B cell (primary cell): ENCODE measurements at regions not wholly inside any gene's neighbourhood (a gene's known extent, or its start where the extent isn't known, plus 50 kb on each side); places are given as distances from the start of the nearest gene placed in this dataset.

Source experiments
- ATAC-seq: fragments of 200-7000 bp; cut with Tn5 transposase; one replicate; pipeline ENCODE4 v1.10.0; 2021; ENCODE audit warnings: low read depth, mild to moderate bottlenecking, moderate number of reproducible peaks, moderate library complexity
- CTCF ChIA-PET: fragments of 350-600 bp; sonication (Branson Sonifier 250); formaldehyde crosslinking; loops from one replicate; lab custom pipeline; 2021; ENCODE audit warnings: antibody characterized with exemption, inconsistent platforms; lab: Charles Lee
- POLR2A ChIA-PET: fragments of 350-600 bp; sonication (Branson Sonifier 250); formaldehyde crosslinking; loops from one replicate; lab custom pipeline; 2021; ENCODE audit warnings: antibody characterized with exemption; lab: Charles Lee
- DNase-seq: peaks from one replicate; pipeline ENCODE4 v3.0.0; 2013
- H2AFZ ChIP-seq: 2 replicates; pipeline ENCODE4 v1.6.1; 2012; ENCODE audit warnings: mild to moderate bottlenecking, low read depth, low read length; ENCODE audit not compliant: insufficient read depth, poor library complexity, severe bottlenecking
- H3K27ac ChIP-seq, 2 donors: 1 replicate in 1 of 2; 2 replicates in 1 of 2; pipeline ENCODE4 v1.5.1; 2012 to 2013; ENCODE audit warnings: low read length in 2 of 2, mild to moderate bottlenecking in 2 of 2, moderate library complexity in 1 of 2
- H3K27me3 ChIP-seq, 4 experiments: fragments of 200-600 bp in 1 of 4; sonication (generic) in 1 of 4; replicated peaks in 1 of 4; 1 replicate in 2 of 4; 2 replicates in 2 of 4; pipeline versions ENCODE4 v1.6.1 to v1.7.0; 2013 to 2016; ENCODE audit warnings: low read length in 3 of 4, mild to moderate bottlenecking in 2 of 4, mixed read lengths in 1 of 4, moderate library complexity in 1 of 4; ENCODE audit not compliant: insufficient read depth in 4 of 4, control insufficient read depth in 3 of 4; ENCODE audit errors: control extremely low read depth in 1 of 4
- H3K36me3 ChIP-seq, 2 experiments: replicated peaks in 1 of 2; 1 replicate in 1 of 2; 2 replicates in 1 of 2; pipeline versions ENCODE4 v1.6.1 to v1.7.1; 2013; ENCODE audit warnings: low read length in 1 of 2; ENCODE audit not compliant: insufficient read depth in 2 of 2, control insufficient read depth in 1 of 2; ENCODE audit errors: control extremely low read depth in 1 of 2, extremely low read depth in 1 of 2
- H3K4me1 ChIP-seq, 2 donors: fragments of 200-600 bp in 1 of 2; sonication (generic) in 1 of 2; 1 replicate in 1 of 2; 2 replicates in 1 of 2; pipeline versions ENCODE4 v1.5.1 to v1.6.1; 2013 to 2017; ENCODE audit warnings: low read length in 2 of 2; ENCODE audit not compliant: control insufficient read depth in 2 of 2, insufficient read depth in 2 of 2
- H3K4me2 ChIP-seq: replicated peaks from 2 replicates; pipeline ENCODE3; 2012; ENCODE audit warnings: mild to moderate bottlenecking, low read depth, low read length; ENCODE audit not compliant: poor library complexity, severe bottlenecking
- H3K4me3 ChIP-seq, 5 experiments: fragments of 200-600 bp in 1 of 5; sonication (generic) in 1 of 5; 1 replicate in 3 of 5; 2 replicates in 2 of 5; pipeline versions ENCODE4 v1.5.1 to v1.7.0; 2011 to 2016; ENCODE audit warnings: low read length in 4 of 5, mild to moderate bottlenecking in 4 of 5, low read depth in 2 of 5, control low read depth in 1 of 5, moderate library complexity in 1 of 5; ENCODE audit not compliant: insufficient read depth in 1 of 5; ENCODE audit errors: control extremely low read depth in 1 of 5, extremely low read depth in 1 of 5
- H3K79me2 ChIP-seq: fragments of 200-600 bp; sonication (generic); one replicate; pipeline ENCODE4 v1.6.0; 2016; ENCODE audit warnings: low read length; ENCODE audit not compliant: control insufficient read depth, insufficient read depth
- H3K9ac ChIP-seq: fragments of 200-600 bp; sonication (generic); 2 replicates; pipeline ENCODE4 v1.6.1; 2017; ENCODE audit warnings: mild to moderate bottlenecking, low read length, moderate library complexity
- H3K9me3 ChIP-seq, 3 donors: one replicate each; pipeline versions ENCODE4 v1.6.1 to v1.7.1; 2013; ENCODE audit warnings: low read length in 2 of 3; ENCODE audit not compliant: control insufficient read depth in 2 of 3, insufficient read depth in 1 of 3; ENCODE audit errors: control extremely low read depth in 1 of 3
- H4K20me1 ChIP-seq: 2 replicates; pipeline ENCODE4 v1.6.0; 2012; ENCODE audit warnings: mild to moderate bottlenecking, low read length; ENCODE audit not compliant: insufficient read depth, control insufficient read depth, poor library complexity, severe bottlenecking
- H3K27ac Mint-ChIP-seq: one replicate; pipeline ENCODE4 v1.8.0; 2021; ENCODE audit warnings: mixed read lengths
- H3K27me3 Mint-ChIP-seq: one replicate; pipeline ENCODE4 v1.8.0; 2021; ENCODE audit warnings: mixed read lengths
- H3K4me1 Mint-ChIP-seq: one replicate; pipeline ENCODE4 v1.8.0; 2021; ENCODE audit warnings: mixed read lengths
- H3K4me3 Mint-ChIP-seq: one replicate; pipeline ENCODE4 v1.8.0; 2021; ENCODE audit warnings: mixed read lengths
- H3K9me3 Mint-ChIP-seq: one replicate; pipeline ENCODE4 v1.8.0; 2022; ENCODE audit warnings: mixed read lengths; ENCODE audit not compliant: insufficient read depth
- EZH2 ChIP-seq: IDR thresholded peaks from 2 replicates; pipeline ENCODE4 v1.6.1; 2012; ENCODE audit warnings: borderline replicate concordance, low read depth, mild to moderate bottlenecking, moderate library complexity, low read length; ENCODE audit not compliant: insufficient read depth, poor library complexity, severe bottlenecking
- WGBS: methylation state at CpG from one replicate; pipeline ENCODE4 v1.1.5; 2013; ENCODE audit warnings: missing lambda C conversion rate; ENCODE audit not compliant: insufficient coverage; 5-methylcytosine and 5-hydroxymethylcytosine counted together
- intact Hi-C: fragments of 100-400 bp; cut with micrococcal nuclease; formaldehyde crosslinking; loops from one replicate; pipeline ENCODE4 v1.10.0; 2022
- TF ChIP-seq, protein P1 (sequence below): fragments of 200-600 bp; IDR thresholded peaks from one replicate; pipeline ENCODE4 v1.8.0; 2022; ENCODE audit warnings: antibody characterized with exemption, mild to moderate bottlenecking

DNA sequence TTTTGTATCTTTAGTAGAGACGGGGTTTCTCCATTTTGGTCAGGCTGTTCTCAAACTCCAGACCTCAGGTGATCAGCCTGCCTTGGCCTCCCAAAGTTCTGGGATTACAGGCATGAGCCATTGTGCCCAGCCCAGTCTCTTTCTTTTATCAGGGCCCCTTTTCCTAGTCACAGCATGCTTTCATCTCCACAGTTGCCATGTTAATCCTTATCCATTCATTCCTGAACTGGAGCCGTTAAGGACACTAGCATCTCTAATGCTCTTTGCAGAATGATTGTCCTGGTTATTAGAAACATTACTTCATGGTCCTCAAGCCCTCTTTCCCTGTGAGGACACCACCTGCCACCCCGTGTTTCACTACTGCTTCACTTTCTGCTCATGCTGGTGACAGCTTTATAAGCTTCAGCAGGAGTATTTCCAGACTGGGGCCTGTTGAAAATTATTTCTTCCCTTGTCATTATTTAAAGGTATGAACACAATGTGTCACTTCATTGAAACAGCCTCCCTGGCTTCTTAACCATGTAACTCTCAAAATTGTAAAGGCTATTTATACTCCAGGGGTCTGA is 313.9 kb downstream of the BMPER start:
- Mint-ChIP-seq H3K4me3 (no peak overlapping the region), H3K4me1 (no peaks in the 10 kb centered on the region), H3K27me3 (no peaks in the 10 kb centered on the region), H3K9me3 (peaks cover 3% of the 10 kb centered on the region), H3K27ac (no peak overlapping the region)
- ATAC-seq, result no peak
- H3K27me3 ChIP-seq, result no peaks in the 10 kb centered on the region
- DNase-seq, result no peak
- no peaks in the 10 kb centered on the region for H3K79me2 ChIP-seq
- no peaks in the 10 kb centered on the region for H3K4me1 ChIP-seq
- no peak overlapping the region for H3K4me3 ChIP-seq
- ChIA-PET CTCF (no interaction called here), POLR2A (no interaction called here)
- H3K9ac ChIP-seq, result no peak overlapping the region
- H2AFZ ChIP-seq, result no peak overlapping the region
- intact Hi-C loops, result no loop called here
- H3K27ac ChIP-seq, result no peak overlapping the region
- WGBS, result 78% methylated on average over 2 of the region's 3 CpGs
- no peak overlapping the region for H3K4me2 ChIP-seq
- TF ChIP-seq EZH2, result no peak
- TF ChIP-seq, protein P1, sequence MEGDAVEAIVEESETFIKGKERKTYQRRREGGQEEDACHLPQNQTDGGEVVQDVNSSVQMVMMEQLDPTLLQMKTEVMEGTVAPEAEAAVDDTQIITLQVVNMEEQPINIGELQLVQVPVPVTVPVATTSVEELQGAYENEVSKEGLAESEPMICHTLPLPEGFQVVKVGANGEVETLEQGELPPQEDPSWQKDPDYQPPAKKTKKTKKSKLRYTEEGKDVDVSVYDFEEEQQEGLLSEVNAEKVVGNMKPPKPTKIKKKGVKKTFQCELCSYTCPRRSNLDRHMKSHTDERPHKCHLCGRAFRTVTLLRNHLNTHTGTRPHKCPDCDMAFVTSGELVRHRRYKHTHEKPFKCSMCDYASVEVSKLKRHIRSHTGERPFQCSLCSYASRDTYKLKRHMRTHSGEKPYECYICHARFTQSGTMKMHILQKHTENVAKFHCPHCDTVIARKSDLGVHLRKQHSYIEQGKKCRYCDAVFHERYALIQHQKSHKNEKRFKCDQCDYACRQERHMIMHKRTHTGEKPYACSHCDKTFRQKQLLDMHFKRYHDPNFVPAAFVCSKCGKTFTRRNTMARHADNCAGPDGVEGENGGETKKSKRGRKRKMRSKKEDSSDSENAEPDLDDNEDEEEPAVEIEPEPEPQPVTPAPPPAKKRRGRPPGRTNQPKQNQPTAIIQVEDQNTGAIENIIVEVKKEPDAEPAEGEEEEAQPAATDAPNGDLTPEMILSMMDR, result no peak
- H3K9me3 ChIP-seq, result no peaks in the 10 kb centered on the region
- H4K20me1 ChIP-seq, result no peaks in the 10 kb centered on the region
- H3K36me3 ChIP-seq, result no peaks in the 10 kb centered on the region

DNA sequence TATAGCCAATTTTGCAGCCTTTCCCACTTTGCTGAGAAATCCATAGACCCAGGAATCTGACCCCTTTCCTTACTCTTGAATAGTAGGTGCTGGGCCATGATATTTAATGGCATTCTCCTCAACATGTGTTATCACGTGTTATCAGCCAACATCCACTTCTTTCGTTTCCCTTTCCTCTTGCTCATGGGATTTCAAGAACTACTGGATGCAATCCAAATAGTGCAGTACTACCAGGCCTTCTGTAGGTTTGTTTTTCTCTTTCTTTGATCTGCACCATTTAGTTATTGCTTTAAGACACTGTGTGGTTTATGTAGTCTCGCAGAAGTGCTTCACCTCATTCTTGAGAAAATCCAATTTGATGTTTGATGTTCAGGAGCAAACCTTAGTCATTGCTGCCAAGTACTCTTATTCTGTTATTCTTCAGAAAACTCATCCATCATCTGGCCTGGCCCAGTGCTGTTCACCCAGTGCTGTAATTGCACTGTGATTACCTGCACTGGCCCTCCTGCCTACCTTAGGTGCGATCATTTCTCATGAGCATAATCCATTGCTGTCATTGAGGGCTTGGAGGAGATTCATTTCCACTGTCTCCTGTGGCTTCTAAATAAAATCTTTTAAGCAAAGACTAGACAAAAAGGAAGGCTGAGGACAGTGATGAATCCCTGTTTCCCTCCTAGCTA is 315.3 kb downstream of the BMPER start:
- no peak overlapping the region for H3K27ac Mint-ChIP-seq
- Histone ChIP-seq H3K4me3 (no peak overlapping the region), H2AFZ (no peak overlapping the region), H4K20me1 (no peaks in the 10 kb centered on the region), H3K9ac (no peak overlapping the region), H3K79me2 (no peaks in the 10 kb centered on the region), H3K27ac (no peak overlapping the region), H3K4me2 (no peak overlapping the region), H3K4me1 (no peaks in the 10 kb centered on the region), H3K9me3 (no peaks in the 10 kb centered on the region), H3K36me3 (no peaks in the 10 kb centered on the region), H3K27me3 (no peaks in the 10 kb centered on the region)
- no peak overlapping the region for H3K4me3 Mint-ChIP-seq
- no peak for DNase-seq
- no peak for ATAC-seq
- ChIA-PET POLR2A (no interaction called here), CTCF (no interaction called here)
- no peak for TF ChIP-seq EZH2
- TF ChIP-seq, protein P1, result no peak
- H3K9me3 Mint-ChIP-seq, result peaks cover 3% of the 10 kb centered on the region
- H3K27me3 Mint-ChIP-seq, result no peaks in the 10 kb centered on the region
- 100% methylated on average over 1 of the region's 4 CpGs for WGBS
- H3K4me1 Mint-ChIP-seq, result no peaks in the 10 kb centered on the region
- intact Hi-C loops, result no loop called here
